Gastroesophageal sphincter (tissue), 3 donors: ENCODE measurements at regions not wholly inside any gene's neighbourhood (a gene's known extent, or its start where the extent isn't known, plus 50 kb on each side); places are given as distances from the start of the nearest gene placed in this dataset.

Experiments
- CTCF ChIP-seq, 4 experiments: fragments of 200-600 bp in 2 of 4; fragments of 450-650 bp in 2 of 4; sonication (generic) in 1 of 4; IDR thresholded peaks; one replicate each; pipeline ENCODE4 v1.5.1; 2017 to 2019; ENCODE audit warnings: antibody characterized with exemption in 4 of 4, mild to moderate bottlenecking in 2 of 4, moderate library complexity in 2 of 4
- EP300 ChIP-seq: sonication (generic); formaldehyde crosslinking; IDR thresholded peaks from one replicate; pipeline ENCODE4 v1.6.1; 2017; ENCODE audit warnings: antibody characterized with exemption, mild to moderate bottlenecking
- POLR2A ChIP-seq, 2 donors: fragments of 450-650 bp; IDR thresholded peaks; one replicate each; pipeline ENCODE4 v1.6.1; 2017; ENCODE audit warnings: antibody characterized with exemption in 2 of 2, mild to moderate bottlenecking in 2 of 2, moderate library complexity in 1 of 2
- POLR2AphosphoS5 ChIP-seq: sonication (generic); formaldehyde crosslinking; IDR thresholded peaks from one replicate; pipeline ENCODE4 v1.6.1; 2017; ENCODE audit warnings: antibody characterized with exemption

GRCh38 chr11:26228778-26229177 lies 103.2 kb upstream of the ANO3 start:
- TF ChIP-seq POLR2A (IDR thresholded peaks at IDR 0.05) (no peak), CTCF (IDR thresholded peaks at IDR 0.05) (no peak), POLR2AphosphoS5 (no peak), EP300 (no peak)
